Vagina (tissue), 2 donors: ENCODE measurements at regions not wholly inside any gene's neighbourhood (a gene's known extent, or its start where the extent isn't known, plus 50 kb on each side); places are given as distances from the start of the nearest gene placed in this dataset.

Source experiments
- DNase-seq, 2 donors: peaks; one replicate each; pipeline ENCODE4 v3.0.0-alpha.2; 2017; ENCODE audit errors: extremely low spot score in 2 of 2
- H3K27ac ChIP-seq: fragments of 200-600 bp; sonication (generic); one replicate; pipeline ENCODE4 v1.5.1; 2019
- H3K27me3 ChIP-seq: fragments of 200-600 bp; sonication (generic); one replicate; pipeline ENCODE4 v1.5.1; 2019
- H3K36me3 ChIP-seq, 2 donors: fragments of 200-600 bp; sonication (generic); one replicate each; pipeline ENCODE4 v1.5.1; 2017 to 2019
- H3K4me1 ChIP-seq: fragments of 200-600 bp; sonication (generic); one replicate; pipeline ENCODE4 v1.5.1; 2019
- H3K4me3 ChIP-seq, 2 donors: fragments of 200-600 bp; sonication (generic); 1 replicate in 1 of 2; 2 replicates in 1 of 2; pipeline ENCODE4 v1.5.1; 2016 to 2019
- H3K9me3 ChIP-seq: fragments of 200-600 bp; sonication (generic); one replicate; pipeline ENCODE4 v1.5.1; 2019
- CTCF ChIP-seq, 3 experiments: fragments of 450-650 bp in 2 of 3; fragments of 200-600 bp in 1 of 3; sonication (generic) in 1 of 3; IDR thresholded peaks; one replicate each; pipeline ENCODE4 v1.5.1; 2017 to 2019; ENCODE audit warnings: antibody characterized with exemption in 3 of 3, mild to moderate bottlenecking in 2 of 3, moderate library complexity in 2 of 3
- POLR2A ChIP-seq, 2 donors: fragments of 450-650 bp; IDR thresholded peaks; one replicate each; pipeline ENCODE4 v1.6.1; 2017; ENCODE audit warnings: antibody characterized with exemption in 2 of 2, mild to moderate bottlenecking in 2 of 2, moderate library complexity in 2 of 2
- POLR2AphosphoS5 ChIP-seq, 2 donors: sonication (generic); formaldehyde crosslinking; IDR thresholded peaks; one replicate each; pipeline ENCODE4 v1.9.0; 2017; ENCODE audit warnings: antibody characterized with exemption in 2 of 2, mild to moderate bottlenecking in 2 of 2, low read depth in 1 of 2; ENCODE audit not compliant: insufficient read depth in 1 of 2
- intact Hi-C: fragments of 100-400 bp; cut with DNase I; formaldehyde crosslinking; loops from one replicate; pipeline ENCODE4 v1.15.1; 2023

DNA sequence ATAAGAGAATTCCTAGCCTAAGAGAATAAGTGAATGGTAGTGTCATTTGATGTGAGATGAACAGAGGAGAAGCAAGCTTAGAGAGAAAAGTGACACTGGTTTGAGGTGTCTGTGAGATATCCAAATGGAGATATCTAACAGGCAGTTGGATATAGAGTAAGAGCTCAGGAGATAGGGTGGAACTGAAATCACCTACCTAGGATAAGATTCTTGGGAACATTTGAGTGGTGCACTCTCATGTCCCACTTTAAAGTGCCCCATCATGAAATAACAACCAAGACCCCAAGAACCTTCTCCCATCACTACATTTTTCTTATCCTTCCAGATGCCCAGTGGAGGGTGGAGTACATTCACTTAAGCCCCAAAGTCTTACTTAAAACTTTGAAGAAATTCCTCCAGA lies 109.0 kb upstream of the MAFB start:
- H3K27ac ChIP-seq = no peak overlapping the region
- no peaks in the 10 kb centered on the region for H3K9me3 ChIP-seq
- no peaks in the 10 kb centered on the region for H3K36me3 ChIP-seq
- TF ChIP-seq POLR2AphosphoS5 (IDR thresholded peaks at IDR 0.05; ENCODE audit: insufficient read depth in 1 of 2, low read depth in 1 of 2) = no peak
- TF ChIP-seq CTCF (IDR thresholded peaks at IDR 0.05) = no peak
- TF ChIP-seq POLR2A (IDR thresholded peaks at IDR 0.05) = no peak
- intact Hi-C loops = no loop called here
- no peak for DNase-seq
- no peaks in the 10 kb centered on the region for H3K4me1 ChIP-seq
- H3K4me3 ChIP-seq = no peak overlapping the region
- H3K27me3 ChIP-seq = no peaks in the 10 kb centered on the region

- TF ChIP-seq CTCF (IDR thresholded peaks at IDR 0.05) = no peak
- no peak for TF ChIP-seq POLR2A (IDR thresholded peaks at IDR 0.05)
- no peak for TF ChIP-seq POLR2AphosphoS5 (IDR thresholded peaks at IDR 0.05; ENCODE audit: insufficient read depth in 1 of 2, low read depth in 1 of 2)
- intact Hi-C loops = no loop called here
- no peaks in the 10 kb centered on the region for H3K9me3 ChIP-seq
Observed at GRCh38 chr20:40802886-40803285, 113.8 kb upstream of the MAFB start.

DNA sequence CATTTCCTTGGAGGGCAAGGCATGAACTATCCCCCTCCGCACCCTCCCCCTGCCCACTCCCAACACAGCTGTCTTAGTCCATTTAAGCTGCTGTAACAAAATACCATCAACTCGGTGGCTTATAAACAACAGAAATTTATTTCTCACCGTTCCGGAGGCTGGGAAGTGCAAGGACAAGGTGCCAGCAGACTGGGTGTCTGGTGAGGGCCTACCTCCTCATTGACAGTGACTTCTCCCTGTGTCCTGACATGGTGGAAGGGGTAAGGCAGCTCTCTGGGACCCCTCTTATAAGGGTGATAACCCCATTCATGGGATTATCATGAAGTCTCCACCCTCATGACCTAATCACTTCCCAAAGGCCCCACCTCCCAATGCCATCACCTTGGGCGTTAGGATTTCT lies 114.3 kb upstream of the MAFB start:
- peak; percentile 37 to 71 for DNase-seq
- TF ChIP-seq POLR2AphosphoS5 (IDR thresholded peaks at IDR 0.05; ENCODE audit: insufficient read depth in 1 of 2, low read depth in 1 of 2) (no peak), POLR2A (IDR thresholded peaks at IDR 0.05) (no peak), CTCF (IDR thresholded peaks at IDR 0.05) (no peak)
- Histone ChIP-seq H3K27me3 (no peaks in the 10 kb centered on the region), H3K27ac (no peak overlapping the region), H3K4me3 (no peak overlapping the region), H3K36me3 (no peaks in the 10 kb centered on the region), H3K9me3 (no peaks in the 10 kb centered on the region), H3K4me1 (no peaks in the 10 kb centered on the region)
- intact Hi-C loops = no loop called here

More at GRCh38 chr20:40802886-40803285, 113.8 kb upstream of the MAFB start:
- Histone ChIP-seq H3K4me1 (no peaks in the 10 kb centered on the region), H3K4me3 (no peak overlapping the region), H3K27me3 (no peaks in the 10 kb centered on the region), H3K36me3 (no peaks in the 10 kb centered on the region), H3K27ac (no peak overlapping the region)
- DNase-seq = peak in 1 of 2 donors; percentile 49

- no peak for TF ChIP-seq POLR2A (IDR thresholded peaks at IDR 0.05)
- TF ChIP-seq CTCF (IDR thresholded peaks at IDR 0.05) = no peak
- no peak for TF ChIP-seq POLR2AphosphoS5 (IDR thresholded peaks at IDR 0.05; ENCODE audit: insufficient read depth in 1 of 2, low read depth in 1 of 2)
- intact Hi-C loops = no loop called here
- Histone ChIP-seq H3K36me3 (no peaks in the 10 kb centered on the region), H3K27ac (no peak overlapping the region), H3K4me1 (no peaks in the 10 kb centered on the region), H3K9me3 (no peaks in the 10 kb centered on the region), H3K4me3 (no peak overlapping the region), H3K27me3 (no peaks in the 10 kb centered on the region)
- DNase-seq = peak; percentile 25 to 76
Observed at GRCh38 chr20:40805592-40805991, 116.6 kb upstream of the MAFB start.

DNA sequence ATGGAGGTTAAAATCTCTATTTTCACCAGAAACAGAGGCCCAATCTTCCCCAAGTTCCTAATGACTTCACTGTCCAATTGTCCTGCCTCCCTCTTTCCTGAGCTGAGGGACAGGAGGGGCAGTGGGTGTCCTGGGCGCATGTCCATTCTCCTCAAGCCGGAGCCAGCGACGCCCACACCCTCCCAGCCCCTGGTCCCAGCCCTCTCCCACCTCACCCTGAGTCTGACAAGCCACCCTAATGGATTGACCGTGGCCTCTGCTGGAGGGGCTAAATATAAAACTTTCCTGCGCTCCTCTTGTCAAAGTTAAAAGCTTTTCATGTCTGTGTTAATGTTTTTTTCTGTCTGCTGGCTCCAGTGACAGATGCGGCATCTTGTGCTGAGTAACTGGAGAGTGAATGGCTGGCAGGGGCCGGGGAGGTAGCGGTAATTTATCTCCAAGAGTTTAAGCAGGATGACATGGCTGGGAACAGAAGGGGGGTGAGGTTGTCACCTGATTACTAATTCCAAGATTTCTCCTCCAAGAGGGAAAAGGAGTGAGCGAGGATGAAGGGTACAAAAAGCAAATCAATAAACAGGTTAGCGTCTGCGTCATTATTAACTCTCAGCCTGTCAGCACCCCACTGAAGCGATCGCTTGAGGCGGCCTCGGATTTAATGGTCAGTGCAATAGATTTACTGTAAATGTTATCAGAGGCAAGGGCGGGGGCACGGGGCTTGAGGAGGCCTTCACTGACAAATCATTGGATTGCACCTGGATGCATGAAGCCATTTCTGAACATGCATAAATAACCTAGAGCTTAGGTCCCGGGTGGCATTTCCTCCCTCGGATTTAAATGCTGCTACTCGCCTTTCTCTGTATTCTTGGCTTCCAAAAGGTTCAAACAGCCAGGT lies 118.1 kb upstream of the MAFB start:
- Histone ChIP-seq H3K27ac (no peak overlapping the region), H3K36me3 (no peaks in the 10 kb centered on the region), H3K4me3 (no peak overlapping the region), H3K27me3 (no peaks in the 10 kb centered on the region), H3K9me3 (no peaks in the 10 kb centered on the region), H3K4me1 (no peaks in the 10 kb centered on the region)
- no peak for TF ChIP-seq POLR2AphosphoS5 (IDR thresholded peaks at IDR 0.05; ENCODE audit: insufficient read depth in 1 of 2, low read depth in 1 of 2)
- no peak for TF ChIP-seq POLR2A (IDR thresholded peaks at IDR 0.05)
- no peak for TF ChIP-seq CTCF (IDR thresholded peaks at IDR 0.05)
- intact Hi-C loops = no loop called here
- DNase-seq = peak in 1 of 2 donors; percentile 42
